H9 (cell line): ENCODE measurements at regions not wholly inside any gene's neighbourhood (a gene's known extent, or its start where the extent isn't known, plus 50 kb on each side); places are given as distances from the start of the nearest gene placed in this dataset.

ENCODE experiments used
- DNase-seq: peaks from one replicate; pipeline ENCODE4 v3.0.0-alpha.2; 2017
- H2AFZ ChIP-seq: one replicate; pipeline ENCODE4 v1.6.1; 2013; ENCODE audit warnings: mild to moderate bottlenecking, low read length, control low read depth, moderate library complexity
- H2AK5ac ChIP-seq: 2 replicates; pipeline ENCODE4 v1.6.1; 2013; ENCODE audit warnings: low read length, control low read depth, mixed read lengths; ENCODE audit not compliant: insufficient read length
- H2BK120ac ChIP-seq: one replicate; pipeline ENCODE4 v1.6.1; 2013; ENCODE audit warnings: low read depth, mild to moderate bottlenecking, low read length, control low read depth, inconsistent platforms; ENCODE audit not compliant: poor library complexity, severe bottlenecking
- H2BK12ac ChIP-seq: 2 replicates; pipeline ENCODE4 v1.6.1; 2013; ENCODE audit warnings: low read length, control low read depth, mixed read lengths, low read depth; ENCODE audit not compliant: insufficient read length
- H2BK15ac ChIP-seq: 2 replicates; pipeline ENCODE4 v1.6.1; 2013; ENCODE audit warnings: low read depth, low read length, control low read depth
- H2BK20ac ChIP-seq: one replicate; pipeline ENCODE4 v1.6.1; 2013; ENCODE audit warnings: low read depth, mild to moderate bottlenecking, low read length, control low read depth, inconsistent platforms; ENCODE audit not compliant: poor library complexity, severe bottlenecking
- H2BK5ac ChIP-seq: 2 replicates; pipeline ENCODE4 v1.6.1; 2013; ENCODE audit warnings: low read length, control low read depth, mixed read lengths; ENCODE audit not compliant: insufficient read length
- H3K14ac ChIP-seq: 2 replicates; pipeline ENCODE4 v1.6.1; 2013; ENCODE audit warnings: low read length, control low read depth; ENCODE audit not compliant: insufficient read depth
- H3K18ac ChIP-seq: 2 replicates; pipeline ENCODE4 v1.6.1; 2013; ENCODE audit warnings: low read depth, mild to moderate bottlenecking, mixed read lengths, low read length, control low read depth; ENCODE audit not compliant: insufficient read length
- H3K23ac ChIP-seq: 2 replicates; pipeline ENCODE4 v1.6.1; 2013; ENCODE audit warnings: low read length, control low read depth, mixed read lengths, low read depth; ENCODE audit not compliant: insufficient read length
- H3K23me2 ChIP-seq: 2 replicates; pipeline ENCODE4 v1.6.1; 2013; ENCODE audit warnings: low read depth, mild to moderate bottlenecking, mixed read lengths, low read length, control low read depth; ENCODE audit not compliant: insufficient read length, poor library complexity, severe bottlenecking
- H3K27ac ChIP-seq: 2 replicates; pipeline ENCODE4 v1.5.1; 2013; ENCODE audit warnings: low read length, control low read depth, mixed read lengths, low read depth; ENCODE audit not compliant: insufficient read length
- H3K27me3 ChIP-seq: 2 replicates; pipeline ENCODE4 v1.6.1; 2013; ENCODE audit warnings: low read length, control low read depth, inconsistent platforms; ENCODE audit not compliant: insufficient read depth
- H3K4ac ChIP-seq: 2 replicates; pipeline ENCODE4 v1.6.1; 2013; ENCODE audit warnings: low read depth, mild to moderate bottlenecking, control low read depth, inconsistent platforms, low read length, moderate library complexity
- H3K4me1 ChIP-seq: 2 replicates; pipeline ENCODE4 v1.6.1; 2013; ENCODE audit warnings: low read length, control low read depth, inconsistent platforms; ENCODE audit not compliant: insufficient read depth
- H3K4me2 ChIP-seq: 2 replicates; pipeline ENCODE4 v1.6.1; 2013; ENCODE audit warnings: low read length, control low read depth, mixed read lengths; ENCODE audit not compliant: insufficient read length, insufficient read depth
- H3K56ac ChIP-seq: 2 replicates; pipeline ENCODE4 v1.6.1; 2013; ENCODE audit warnings: low read depth, mild to moderate bottlenecking, mixed read lengths, low read length, control low read depth; ENCODE audit not compliant: insufficient read length
- H3K79me1 ChIP-seq: 2 replicates; pipeline ENCODE4 v1.6.1; 2013; ENCODE audit warnings: low read depth, mild to moderate bottlenecking, moderate library complexity, low read length, control low read depth, inconsistent platforms; ENCODE audit not compliant: insufficient read depth, poor library complexity, severe bottlenecking
- H3K79me2 ChIP-seq: 2 replicates; pipeline ENCODE4 v1.6.1; 2013; ENCODE audit warnings: low read length, control low read depth, inconsistent platforms; ENCODE audit not compliant: insufficient read depth
- H3K9ac ChIP-seq: 2 replicates; pipeline ENCODE4 v1.6.1; 2013; ENCODE audit warnings: low read length, control low read depth, mixed read lengths; ENCODE audit not compliant: insufficient read length; ENCODE audit errors: extremely low read depth
- H3K9me3 ChIP-seq: one replicate; pipeline ENCODE4 v1.6.1; 2013; ENCODE audit warnings: low read depth, low read length, inconsistent platforms; ENCODE audit not compliant: control insufficient read depth
- H3T11ph ChIP-seq: one replicate; pipeline ENCODE4 v1.6.1; 2013; ENCODE audit warnings: mild to moderate bottlenecking, low read length, control low read depth, inconsistent platforms
- H4K20me1 ChIP-seq: one replicate; pipeline ENCODE4 v1.6.1; 2013; ENCODE audit not compliant: control insufficient read depth, insufficient read length, insufficient read depth
- H4K5ac ChIP-seq: 2 replicates; pipeline ENCODE4 v1.6.1; 2013; ENCODE audit warnings: low read depth, mild to moderate bottlenecking, mixed read lengths, low read length, control low read depth; ENCODE audit not compliant: insufficient read length
- H4K8ac ChIP-seq: replicated peaks from 2 replicates; pipeline ENCODE4 v1.6.1; 2013; ENCODE audit warnings: low read length, control low read depth, mixed read lengths, low read depth; ENCODE audit not compliant: insufficient read length
- H4K91ac ChIP-seq: 2 replicates; pipeline ENCODE4 v1.6.1; 2013; ENCODE audit warnings: low read depth, mild to moderate bottlenecking, moderate library complexity, mixed read lengths, low read length, control low read depth; ENCODE audit not compliant: insufficient read length
- H3K27ac Mint-ChIP-seq, 3 experiments: 2 replicates in 2 of 3; 3 replicates in 1 of 3; pipeline ENCODE4 v1.8.0; 2020 to 2021; ENCODE audit warnings: mixed read lengths in 3 of 3, mild to moderate bottlenecking in 1 of 3, moderate library complexity in 1 of 3
- H3K27me3 Mint-ChIP-seq: 2 replicates; pipeline ENCODE4 v1.8.0; 2021; ENCODE audit warnings: low read depth, mild to moderate bottlenecking, moderate library complexity, mixed read lengths
- H3K36me3 Mint-ChIP-seq, 3 experiments: 2 replicates in 2 of 3; 3 replicates in 1 of 3; pipeline ENCODE4 v1.8.0; 2020 to 2021; ENCODE audit warnings: low read depth in 3 of 3, mixed read lengths in 3 of 3; ENCODE audit not compliant: insufficient read depth in 1 of 3
- H3K4me1 Mint-ChIP-seq, 2 experiments: 2 replicates each; pipeline ENCODE4 v1.8.0; 2020; ENCODE audit warnings: mixed read lengths in 2 of 2
- H3K4me3 Mint-ChIP-seq, 2 experiments: 2 replicates in 1 of 2; 3 replicates in 1 of 2; pipeline ENCODE4 v1.8.0; 2020 to 2021; ENCODE audit warnings: mild to moderate bottlenecking in 2 of 2, mixed read lengths in 2 of 2, moderate library complexity in 1 of 2
- H3K9me3 Mint-ChIP-seq, 2 experiments: 2 replicates in 1 of 2; 3 replicates in 1 of 2; pipeline ENCODE4 v1.8.0; 2020; ENCODE audit warnings: mild to moderate bottlenecking in 2 of 2, mixed read lengths in 2 of 2, moderate library complexity in 1 of 2
- WGBS: extraction: QIAGEN DNeasy Blood & Tissue Kit; methylation state at CpG from one replicate; pipeline ENCODE4 v1.1.7; 2013; ENCODE audit warnings: missing lambda C conversion rate, low lambda C conversion rate, mixed read lengths; ENCODE audit not compliant: insufficient read length; ENCODE audit errors: extremely low coverage; 5-methylcytosine and 5-hydroxymethylcytosine counted together
- TF ChIP-seq, protein P1 (sequence below): fragments of 200-600 bp; sonication (generic); conservative IDR thresholded peaks from 3 replicates; pipeline ENCODE4 v1.8.0; 2021; ENCODE audit warnings: antibody characterized with exemption, mild to moderate bottlenecking

DNA sequence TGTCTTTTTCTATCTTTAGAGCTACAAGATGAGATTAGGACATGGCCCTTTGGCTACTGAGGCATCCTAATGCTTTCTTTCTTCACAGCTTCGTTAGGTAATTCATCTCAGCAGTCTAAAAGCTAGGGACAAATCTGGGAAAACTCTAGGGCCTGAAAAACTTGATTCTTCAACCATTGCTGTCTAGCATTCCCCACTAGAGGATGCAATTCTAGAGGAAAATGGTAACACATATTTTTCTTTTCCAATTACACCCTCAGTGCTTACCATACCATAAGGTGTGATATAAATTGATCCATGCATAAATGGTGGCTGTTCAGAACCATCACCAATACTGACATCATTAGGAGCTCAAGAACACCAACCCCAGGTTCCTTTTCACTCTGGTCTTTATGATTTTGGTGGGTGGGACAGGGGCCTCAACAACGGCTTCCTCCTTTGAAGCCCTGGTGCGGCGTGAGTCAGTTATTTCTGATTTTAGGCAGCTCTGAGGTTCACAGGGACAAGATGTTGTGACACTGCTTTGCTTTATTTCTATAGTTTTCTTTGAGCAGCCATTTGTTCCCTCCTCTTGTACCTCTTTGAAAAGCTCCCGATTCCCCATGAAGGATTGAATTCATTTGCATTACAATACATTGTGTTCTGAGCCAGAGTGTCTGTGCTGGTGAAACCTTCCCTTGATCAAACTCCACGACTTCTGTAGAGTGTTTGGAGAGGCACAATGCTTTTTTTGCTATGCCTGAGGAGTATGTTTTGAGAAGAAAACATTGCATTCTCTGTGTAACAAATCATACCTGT lies 526.0 kb upstream of the TRPC7 start:
- no peak overlapping the region for H2BK5ac ChIP-seq
- no peaks in the 10 kb centered on the region for H3K9me3 ChIP-seq
- H2BK20ac ChIP-seq = no peak overlapping the region
- no peak overlapping the region for H2AK5ac ChIP-seq
- H4K91ac ChIP-seq = no peak overlapping the region
- Mint-ChIP-seq H3K27ac (peak overlapping the region; percentile 3 to 84 (median 22); a peak in 3 of 7 replicates), H3K4me1 (peaks cover 14 to 15% of the 10 kb centered on the region in 2 experiments), H3K36me3 (peaks cover 0 to 4% (median 0%) of the 10 kb centered on the region in 3 experiments; a peak in 1 of 7 replicates), H3K27me3 (no peaks in the 10 kb centered on the region), H3K9me3 (no peaks in the 10 kb centered on the region; a peak in 1 of 5 replicates), H3K4me3 (no peak overlapping the region; a peak in 1 of 5 replicates)
- H4K5ac ChIP-seq = no peak overlapping the region
- H3K18ac ChIP-seq = no peak overlapping the region
- H3K56ac ChIP-seq = no peak overlapping the region
- H2BK12ac ChIP-seq = no peak overlapping the region
- no peak overlapping the region for H3K9ac ChIP-seq
- no peak overlapping the region for H3K27ac ChIP-seq
- no peaks in the 10 kb centered on the region; the same call in 1 of the 2 replicates for H3K4me1 ChIP-seq
- no peaks in the 10 kb centered on the region for H3K23me2 ChIP-seq
- H2BK120ac ChIP-seq = no peak overlapping the region
- no peak overlapping the region for H4K8ac ChIP-seq
- no peak overlapping the region for H3T11ph ChIP-seq
- TF ChIP-seq, protein P1, sequence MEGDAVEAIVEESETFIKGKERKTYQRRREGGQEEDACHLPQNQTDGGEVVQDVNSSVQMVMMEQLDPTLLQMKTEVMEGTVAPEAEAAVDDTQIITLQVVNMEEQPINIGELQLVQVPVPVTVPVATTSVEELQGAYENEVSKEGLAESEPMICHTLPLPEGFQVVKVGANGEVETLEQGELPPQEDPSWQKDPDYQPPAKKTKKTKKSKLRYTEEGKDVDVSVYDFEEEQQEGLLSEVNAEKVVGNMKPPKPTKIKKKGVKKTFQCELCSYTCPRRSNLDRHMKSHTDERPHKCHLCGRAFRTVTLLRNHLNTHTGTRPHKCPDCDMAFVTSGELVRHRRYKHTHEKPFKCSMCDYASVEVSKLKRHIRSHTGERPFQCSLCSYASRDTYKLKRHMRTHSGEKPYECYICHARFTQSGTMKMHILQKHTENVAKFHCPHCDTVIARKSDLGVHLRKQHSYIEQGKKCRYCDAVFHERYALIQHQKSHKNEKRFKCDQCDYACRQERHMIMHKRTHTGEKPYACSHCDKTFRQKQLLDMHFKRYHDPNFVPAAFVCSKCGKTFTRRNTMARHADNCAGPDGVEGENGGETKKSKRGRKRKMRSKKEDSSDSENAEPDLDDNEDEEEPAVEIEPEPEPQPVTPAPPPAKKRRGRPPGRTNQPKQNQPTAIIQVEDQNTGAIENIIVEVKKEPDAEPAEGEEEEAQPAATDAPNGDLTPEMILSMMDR = no peak; the same call in 2 of the 3 replicates
- no peak overlapping the region for H3K23ac ChIP-seq
- no peak overlapping the region for H3K4ac ChIP-seq
- H3K14ac ChIP-seq = no peak overlapping the region
- H2AFZ ChIP-seq = no peak overlapping the region
- no peaks in the 10 kb centered on the region for H3K27me3 ChIP-seq
- H2BK15ac ChIP-seq = no peak overlapping the region
- H3K4me2 ChIP-seq = peak overlapping the region; percentile 29
- H4K20me1 ChIP-seq = no peaks in the 10 kb centered on the region
- no peaks in the 10 kb centered on the region for H3K79me2 ChIP-seq
- H3K79me1 ChIP-seq = no peaks in the 10 kb centered on the region
- DNase-seq = no peak
- no CpG with 5 or more reads among the region's 6 CpGs for WGBS
